ENCODE measurements at regions not wholly inside any gene's neighbourhood (a gene's known extent, or its start where the extent isn't known, plus 50 kb on each side); places are given as distances from the start of the nearest gene placed in this dataset.
"Not testable (repeated sequence)": the region's sequence is repeated elsewhere in the genome, so short reads cannot be mapped to it uniquely, and the experiment has no call there.

- H3K4me2 ChIP-seq (ENCODE audit: low read length); H3K4ac ChIP-seq (ENCODE audit: low read depth, low read length); H3K36me3 ChIP-seq (ENCODE audit: control insufficient read depth in 1 of 2, insufficient read depth in 2 of 2, low read length in 2 of 2); H4K12ac ChIP-seq (ENCODE audit: low read depth, low read length); H2AFZ ChIP-seq (ENCODE audit: insufficient read depth, low read length, poor library complexity); H3K18ac ChIP-seq (ENCODE audit: low read length); H3K4me1 ChIP-seq (ENCODE audit: control insufficient read depth in 1 of 2, insufficient read depth in 2 of 2, low read length in 2 of 2); H3K27me3 ChIP-seq (ENCODE audit: insufficient read depth, low read length); H3K27ac ChIP-seq (ENCODE audit: low read depth, low read length); H3K9ac ChIP-seq (ENCODE audit: low read length); H4K8ac ChIP-seq (ENCODE audit: low read depth, low read length); H4K91ac ChIP-seq (ENCODE audit: low read depth, low read length); H2BK12ac ChIP-seq (ENCODE audit: low read length); H3K9me3 ChIP-seq (ENCODE audit: insufficient read depth, low read depth, low read length); H2BK5ac ChIP-seq (ENCODE audit: low read depth, low read length, poor library complexity); H2BK120ac ChIP-seq (ENCODE audit: insufficient read depth, low read length, poor library complexity); H3K79me2 ChIP-seq (ENCODE audit: control insufficient read depth, insufficient read depth, low read length, poor library complexity); H3K79me1 ChIP-seq (ENCODE audit: low read length); DNase-seq; H3K14ac ChIP-seq (ENCODE audit: low read length); H3K4me3 ChIP-seq (ENCODE audit: low read depth, low read length); H2AK5ac ChIP-seq (ENCODE audit: low read length); H3K23ac ChIP-seq (ENCODE audit: low read length): not testable (repeated sequence)
Observed at GRCh38 chr6:133790756-133791155, 98.2 kb upstream of the TCF21 start.

GRCh38 chr6:133795051-133795450 lies 93.9 kb upstream of the TCF21 start:
- not testable (repeated sequence) for H3K79me1 ChIP-seq (ENCODE audit: low read length); H4K12ac ChIP-seq (ENCODE audit: low read depth, low read length); H2BK5ac ChIP-seq (ENCODE audit: low read depth, low read length, poor library complexity); H3K4me3 ChIP-seq (ENCODE audit: low read depth, low read length); H4K8ac ChIP-seq (ENCODE audit: low read depth, low read length); H2BK12ac ChIP-seq (ENCODE audit: low read length); H3K9me3 ChIP-seq (ENCODE audit: insufficient read depth, low read depth, low read length); H3K36me3 ChIP-seq (ENCODE audit: control insufficient read depth in 1 of 2, insufficient read depth in 2 of 2, low read length in 2 of 2); H4K91ac ChIP-seq (ENCODE audit: low read depth, low read length); H3K18ac ChIP-seq (ENCODE audit: low read length); H3K4me1 ChIP-seq (ENCODE audit: control insufficient read depth in 1 of 2, insufficient read depth in 2 of 2, low read length in 2 of 2); H3K9ac ChIP-seq (ENCODE audit: low read length); H2BK120ac ChIP-seq (ENCODE audit: insufficient read depth, low read length, poor library complexity); H3K4ac ChIP-seq (ENCODE audit: low read depth, low read length); H3K27me3 ChIP-seq (ENCODE audit: insufficient read depth, low read length); DNase-seq; H3K23ac ChIP-seq (ENCODE audit: low read length); H3K14ac ChIP-seq (ENCODE audit: low read length); H2AFZ ChIP-seq (ENCODE audit: insufficient read depth, low read length, poor library complexity); H2AK5ac ChIP-seq (ENCODE audit: low read length); H3K4me2 ChIP-seq (ENCODE audit: low read length); H3K79me2 ChIP-seq (ENCODE audit: control insufficient read depth, insufficient read depth, low read length, poor library complexity); H3K27ac ChIP-seq (ENCODE audit: low read depth, low read length)
- no CpG with 5 or more reads among the region's 2 CpGs for WGBS (ENCODE audit: extremely low coverage, insufficient coverage, insufficient read length)

GRCh38 chr6:133796235-133796634 lies 92.7 kb upstream of the TCF21 start:
- Histone ChIP-seq H2BK5ac (ENCODE audit: low read depth, low read length, poor library complexity) (no peak overlapping the region), H3K79me2 (ENCODE audit: control insufficient read depth, insufficient read depth, low read length, poor library complexity) (no peaks in the 10 kb centered on the region), H3K36me3 (ENCODE audit: control insufficient read depth in 1 of 2, insufficient read depth in 2 of 2, low read length in 2 of 2) (no peaks in the 10 kb centered on the region), H3K4ac (ENCODE audit: low read depth, low read length) (no peak overlapping the region), H3K4me1 (ENCODE audit: control insufficient read depth in 1 of 2, insufficient read depth in 2 of 2, low read length in 2 of 2) (no peaks in the 10 kb centered on the region), H3K4me2 (ENCODE audit: low read length) (no peak overlapping the region), H3K14ac (ENCODE audit: low read length) (no peak overlapping the region), H3K27me3 (ENCODE audit: insufficient read depth, low read length) (no peaks in the 10 kb centered on the region), H3K4me3 (ENCODE audit: low read depth, low read length) (no peak overlapping the region), H2BK120ac (ENCODE audit: insufficient read depth, low read length, poor library complexity) (no peak overlapping the region), H2BK12ac (ENCODE audit: low read length) (no peak overlapping the region), H3K23ac (ENCODE audit: low read length) (no peak overlapping the region), H4K12ac (ENCODE audit: low read depth, low read length) (no peak overlapping the region), H3K9ac (ENCODE audit: low read length) (no peak overlapping the region), H3K27ac (ENCODE audit: low read depth, low read length) (no peak overlapping the region), H3K18ac (ENCODE audit: low read length) (no peak overlapping the region), H2AK5ac (ENCODE audit: low read length) (no peak overlapping the region), H4K91ac (ENCODE audit: low read depth, low read length) (no peak overlapping the region), H3K79me1 (ENCODE audit: low read length) (no peaks in the 10 kb centered on the region), H3K9me3 (ENCODE audit: insufficient read depth, low read depth, low read length) (no peaks in the 10 kb centered on the region), H4K8ac (ENCODE audit: low read depth, low read length) (no peak overlapping the region), H2AFZ (ENCODE audit: insufficient read depth, low read length, poor library complexity) (no peak overlapping the region)
- no peak for DNase-seq
- no CpG with 5 or more reads among the region's 1 CpG for WGBS (ENCODE audit: extremely low coverage, insufficient coverage, insufficient read length)

GRCh38 chr6:133799043-133799442 lies 89.9 kb upstream of the TCF21 start:
- Histone ChIP-seq H2BK5ac (ENCODE audit: low read depth, low read length, poor library complexity) (no peak overlapping the region), H4K8ac (ENCODE audit: low read depth, low read length) (no peak overlapping the region), H4K91ac (ENCODE audit: low read depth, low read length) (no peak overlapping the region), H2AK5ac (ENCODE audit: low read length) (no peak overlapping the region), H4K12ac (ENCODE audit: low read depth, low read length) (no peak overlapping the region), H3K4ac (ENCODE audit: low read depth, low read length) (no peak overlapping the region), H3K14ac (ENCODE audit: low read length) (no peak overlapping the region), H3K4me1 (ENCODE audit: control insufficient read depth in 1 of 2, insufficient read depth in 2 of 2, low read length in 2 of 2) (no peaks in the 10 kb centered on the region), H3K18ac (ENCODE audit: low read length) (no peak overlapping the region), H3K4me3 (ENCODE audit: low read depth, low read length) (no peak overlapping the region), H2BK120ac (ENCODE audit: insufficient read depth, low read length, poor library complexity) (no peak overlapping the region), H3K27ac (ENCODE audit: low read depth, low read length) (no peak overlapping the region), H3K9ac (ENCODE audit: low read length) (no peak overlapping the region), H3K27me3 (ENCODE audit: insufficient read depth, low read length) (no peaks in the 10 kb centered on the region), H3K23ac (ENCODE audit: low read length) (no peak overlapping the region), H3K4me2 (ENCODE audit: low read length) (no peak overlapping the region), H3K79me1 (ENCODE audit: low read length) (no peaks in the 10 kb centered on the region), H2BK12ac (ENCODE audit: low read length) (no peak overlapping the region), H3K79me2 (ENCODE audit: control insufficient read depth, insufficient read depth, low read length, poor library complexity) (no peaks in the 10 kb centered on the region), H3K36me3 (ENCODE audit: control insufficient read depth in 1 of 2, insufficient read depth in 2 of 2, low read length in 2 of 2) (no peaks in the 10 kb centered on the region), H3K9me3 (ENCODE audit: insufficient read depth, low read depth, low read length) (no peaks in the 10 kb centered on the region), H2AFZ (ENCODE audit: insufficient read depth, low read length, poor library complexity) (no peak overlapping the region)
- DNase-seq = no peak
- WGBS (ENCODE audit: extremely low coverage, insufficient coverage, insufficient read length) = no CpG with 5 or more reads among the region's 1 CpG

- Histone ChIP-seq H3K18ac (ENCODE audit: low read length) (no peak overlapping the region), H3K27ac (ENCODE audit: low read depth, low read length) (no peak overlapping the region), H4K12ac (ENCODE audit: low read depth, low read length) (no peak overlapping the region), H2AK5ac (ENCODE audit: low read length) (no peak overlapping the region), H2BK12ac (ENCODE audit: low read length) (no peak overlapping the region), H3K23ac (ENCODE audit: low read length) (no peak overlapping the region), H3K9ac (ENCODE audit: low read length) (no peak overlapping the region), H3K4me1 (ENCODE audit: control insufficient read depth in 1 of 2, insufficient read depth in 2 of 2, low read length in 2 of 2) (no peaks in the 10 kb centered on the region), H3K79me1 (ENCODE audit: low read length) (no peaks in the 10 kb centered on the region), H4K8ac (ENCODE audit: low read depth, low read length) (no peak overlapping the region), H3K4me2 (ENCODE audit: low read length) (no peak overlapping the region), H3K14ac (ENCODE audit: low read length) (no peak overlapping the region), H3K9me3 (ENCODE audit: insufficient read depth, low read depth, low read length) (no peaks in the 10 kb centered on the region), H3K36me3 (ENCODE audit: control insufficient read depth in 1 of 2, insufficient read depth in 2 of 2, low read length in 2 of 2) (no peaks in the 10 kb centered on the region), H3K4me3 (ENCODE audit: low read depth, low read length) (no peak overlapping the region), H3K27me3 (ENCODE audit: insufficient read depth, low read length) (no peaks in the 10 kb centered on the region), H3K4ac (ENCODE audit: low read depth, low read length) (no peak overlapping the region), H3K79me2 (ENCODE audit: control insufficient read depth, insufficient read depth, low read length, poor library complexity) (no peaks in the 10 kb centered on the region), H4K91ac (ENCODE audit: low read depth, low read length) (no peak overlapping the region), H2AFZ (ENCODE audit: insufficient read depth, low read length, poor library complexity) (no peak overlapping the region), H2BK120ac (ENCODE audit: insufficient read depth, low read length, poor library complexity) (no peak overlapping the region), H2BK5ac (ENCODE audit: low read depth, low read length, poor library complexity) (no peak overlapping the region)
- no CpG with 5 or more reads among the region's 1 CpG for WGBS (ENCODE audit: extremely low coverage, insufficient coverage, insufficient read length)
- no peak for DNase-seq
Observed at GRCh38 chr6:133802861-133803260, 86.1 kb upstream of the TCF21 start.
